LNCAP (cell line): ENCODE measurements at regions not wholly inside any gene's neighbourhood (a gene's known extent, or its start where the extent isn't known, plus 50 kb on each side); places are given as distances from the start of the nearest gene placed in this dataset.

Source experiments
- CTCF ChIP-seq: fragments of 450-650 bp; IDR thresholded peaks from 2 replicates; pipeline ENCODE4 v1.5.1; 2017; ENCODE audit warnings: mild to moderate bottlenecking

GRCh38 chr22:47301820-47302475 is 539.5 kb downstream of the TBC1D22A start:
- TF ChIP-seq CTCF: no peak

GRCh38 chr22:47300698-47301405 is 538.4 kb downstream of the TBC1D22A start:
- no peak for TF ChIP-seq CTCF

GRCh38 chr22:47299863-47300697 is 537.6 kb downstream of the TBC1D22A start:
- TF ChIP-seq CTCF: no peak

- TF ChIP-seq CTCF: no peak
Measured at GRCh38 chr22:47299211-47299862, 536.9 kb downstream of the TBC1D22A start.

- TF ChIP-seq CTCF: no peak
Measured at GRCh38 chr22:47298017-47298785, 535.8 kb downstream of the TBC1D22A start.

- TF ChIP-seq CTCF: no peak
Measured at GRCh38 chr22:47297261-47298016, 535.0 kb downstream of the TBC1D22A start.
